ENCODE measurements at regions not wholly inside any gene's neighbourhood (a gene's known extent, or its start where the extent isn't known, plus 50 kb on each side); places are given as distances from the start of the nearest gene placed in this dataset.
"Not testable (repeated sequence)": the region's sequence is repeated elsewhere in the genome, so short reads cannot be mapped to it uniquely, and the experiment has no call there.

GRCh38 chr4:9110700-9111099 lies 59.5 kb upstream of the FAM90A26 start:
- DNase-seq = not testable (repeated sequence)

GRCh38 chr4:9103148-9103524 lies 67.1 kb upstream of the FAM90A26 start:
- DNase-seq = not testable (repeated sequence)

- DNase-seq = not testable (repeated sequence)
Measured at GRCh38 chr4:9102471-9103147, 67.6 kb upstream of the FAM90A26 start.

GRCh38 chr4:9096330-9096729 lies 73.9 kb upstream of the FAM90A26 start:
- not testable (repeated sequence) for DNase-seq

GRCh38 chr4:9078796-9079195 lies 91.4 kb upstream of the FAM90A26 start:
- not testable (repeated sequence) for DNase-seq

GRCh38 chr4:9076974-9077373 lies 93.2 kb upstream of the FAM90A26 start:
- not testable (repeated sequence) for DNase-seq

GRCh38 chr4:9076486-9076885 lies 93.7 kb upstream of the FAM90A26 start:
- DNase-seq = not testable (repeated sequence)

GRCh38 chr4:9073371-9073770 lies 96.8 kb upstream of the FAM90A26 start:
- DNase-seq = not testable (repeated sequence)

- peak in 1 of 2 experiments; percentile 1 for DNase-seq
Measured at GRCh38 chr4:9072521-9073220, 97.5 kb upstream of the FAM90A26 start.

- DNase-seq = not testable (repeated sequence)
Measured at GRCh38 chr4:9067923-9068322, 102.3 kb upstream of the FAM90A26 start.

GRCh38 chr4:9063612-9064011 lies 106.6 kb upstream of the FAM90A26 start:
- not testable (repeated sequence) for DNase-seq

- not testable (repeated sequence) for DNase-seq
Measured at GRCh38 chr4:9024866-9025265, 145.3 kb upstream of the FAM90A26 start.

- not testable (repeated sequence) for DNase-seq
Measured at GRCh38 chr4:9009792-9010191, 138.2 kb upstream of the HMX1 start.

- DNase-seq = not testable (repeated sequence)
Measured at GRCh38 chr4:9008407-9008806, 136.8 kb upstream of the HMX1 start.

- DNase-seq = not testable (repeated sequence)
Measured at GRCh38 chr4:9001153-9001552, 129.5 kb upstream of the HMX1 start.

- peak; percentile 22 to 55 for DNase-seq
Measured at GRCh38 chr4:9000505-9001001, 128.9 kb upstream of the HMX1 start.

- not testable (repeated sequence) for DNase-seq
Measured at GRCh38 chr4:8992981-8993380, 121.3 kb upstream of the HMX1 start.

GRCh38 chr4:8991449-8991848 lies 119.8 kb upstream of the HMX1 start:
- DNase-seq = not testable (repeated sequence)

- DNase-seq = not testable (repeated sequence)
Measured at GRCh38 chr4:8990341-8990740, 118.7 kb upstream of the HMX1 start.

- DNase-seq = not testable (repeated sequence)
Measured at GRCh38 chr4:8985786-8986185, 114.1 kb upstream of the HMX1 start.

- not testable (repeated sequence) for DNase-seq
Measured at GRCh38 chr4:8984641-8985040, 113.0 kb upstream of the HMX1 start.

- DNase-seq = not testable (repeated sequence)
Measured at GRCh38 chr4:8983921-8984320, 112.3 kb upstream of the HMX1 start.

- not testable (repeated sequence) for DNase-seq
Measured at GRCh38 chr4:8976466-8977128, 105.0 kb upstream of the HMX1 start.
